NCI-H146 treated with DMSO at 0.1 percent for 48 hours (cell line): ENCODE measurements at regions not wholly inside any gene's neighbourhood (a gene's known extent, or its start where the extent isn't known, plus 50 kb on each side); places are given as distances from the start of the nearest gene placed in this dataset.

Source experiments
- DNase-seq: peaks from one replicate; lab custom pipeline; 2025; ENCODE audit not compliant: unreplicated experiment; lab: John Stamatoyannopoulos, UW

GRCh38 chr6:144574796-144575195 lies 289.7 kb downstream of the UTRN start:
- DNase-seq: no peak

GRCh38 chr6:144575327-144575726 lies 290.2 kb downstream of the UTRN start:
- DNase-seq: no peak

GRCh38 chr6:144576871-144577270 lies 291.7 kb downstream of the UTRN start:
- no peak for DNase-seq

GRCh38 chr6:144578385-144579350 lies 293.5 kb downstream of the UTRN start:
- DNase-seq: no peak

GRCh38 chr6:144580039-144580438 lies 294.9 kb downstream of the UTRN start:
- DNase-seq: no peak

- DNase-seq: no peak
These were observed 295.6 kb downstream of the UTRN start for GRCh38 chr6:144580771-144581170.

- peak; percentile 67 for DNase-seq
These were observed 296.8 kb downstream of the UTRN start for GRCh38 chr6:144581812-144582537.

GRCh38 chr6:144582939-144583613 lies 297.9 kb downstream of the UTRN start:
- DNase-seq: peak; percentile 21

- DNase-seq: no peak
These were observed 298.4 kb downstream of the UTRN start for GRCh38 chr6:144583614-144583954.

DNA sequence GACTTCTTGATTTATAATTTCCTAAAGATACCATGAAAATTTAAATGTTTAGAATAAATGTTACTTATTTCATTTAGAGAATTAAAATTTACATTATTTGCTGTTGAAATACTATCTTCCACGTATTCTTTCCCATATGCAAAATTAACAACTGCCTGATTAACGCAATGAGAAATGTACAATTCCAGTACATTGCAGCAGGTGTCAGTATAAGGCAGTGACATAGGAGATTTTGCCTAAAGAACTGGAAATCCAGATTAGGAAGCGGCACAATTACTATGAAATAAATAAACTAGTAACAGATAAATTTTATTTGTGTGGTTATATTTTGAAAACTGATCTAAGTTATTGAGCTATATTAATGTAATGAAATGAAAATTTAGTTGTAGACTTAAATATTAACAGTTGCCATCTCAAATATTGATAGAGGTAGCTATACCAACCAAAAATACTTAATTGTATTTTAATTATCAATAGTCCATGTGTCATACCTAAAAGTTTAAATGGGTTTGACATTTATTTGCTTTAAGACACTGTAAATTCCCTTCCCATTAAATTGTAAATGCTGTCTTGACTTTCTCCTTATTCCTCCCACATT lies 300.2 kb downstream of the UTRN start:
- DNase-seq: peak; percentile 80

DNA sequence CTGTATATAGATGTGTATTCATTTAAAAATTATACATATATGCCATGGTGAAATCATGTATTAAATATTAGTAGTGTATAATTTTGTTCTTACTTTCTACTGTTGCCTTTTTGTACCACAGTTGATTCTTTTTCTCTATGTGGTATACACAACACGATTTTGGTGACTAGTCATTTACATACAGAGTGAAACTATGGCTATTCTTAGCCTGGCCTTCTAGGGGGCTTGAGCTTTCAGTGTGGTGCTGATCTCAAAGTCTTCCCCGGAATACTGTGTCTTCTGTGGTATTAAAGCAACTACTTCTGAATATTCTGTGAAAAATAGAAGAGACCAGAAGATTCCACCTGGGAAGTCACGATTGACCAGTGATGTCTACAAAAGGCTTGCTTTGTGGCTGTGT lies 301.9 kb downstream of the UTRN start:
- DNase-seq: no peak

DNA sequence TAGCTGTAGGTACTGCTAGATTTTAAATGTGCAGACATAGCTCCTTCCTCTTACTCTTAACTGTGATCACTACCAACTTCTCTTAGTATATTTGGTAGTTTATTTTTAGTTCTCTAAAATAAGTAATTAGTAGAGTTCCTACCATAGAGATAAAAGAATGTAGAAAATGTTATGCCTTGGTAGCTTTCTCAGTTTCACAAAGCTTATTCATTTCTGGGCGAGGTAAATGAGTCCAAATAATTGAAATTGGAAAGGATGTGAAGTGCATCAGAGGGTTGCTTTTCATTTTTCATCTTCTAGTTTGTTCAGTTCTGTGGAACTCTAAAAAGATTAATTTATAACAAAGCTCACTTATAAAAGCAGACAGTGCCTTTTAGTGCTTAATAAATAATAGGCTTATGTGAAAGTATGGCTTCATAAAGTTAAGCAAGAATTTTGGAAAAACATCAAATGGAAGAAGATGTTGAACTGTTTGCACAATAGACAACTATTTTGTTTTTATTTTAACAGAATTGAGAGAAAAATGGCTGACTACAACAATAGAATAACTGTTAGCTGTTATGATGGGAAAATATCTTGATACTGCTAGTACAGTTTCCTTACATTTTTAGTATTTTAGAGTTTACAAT lies 303.7 kb downstream of the UTRN start:
- no peak for DNase-seq

- no peak for DNase-seq
These were observed 305.4 kb downstream of the UTRN start for GRCh38 chr6:144590532-144590931.

- no peak for DNase-seq
These were observed 308.3 kb downstream of the UTRN start for GRCh38 chr6:144593392-144593791.

- no peak for DNase-seq
These were observed 309.4 kb downstream of the UTRN start for GRCh38 chr6:144594585-144594984.

DNA sequence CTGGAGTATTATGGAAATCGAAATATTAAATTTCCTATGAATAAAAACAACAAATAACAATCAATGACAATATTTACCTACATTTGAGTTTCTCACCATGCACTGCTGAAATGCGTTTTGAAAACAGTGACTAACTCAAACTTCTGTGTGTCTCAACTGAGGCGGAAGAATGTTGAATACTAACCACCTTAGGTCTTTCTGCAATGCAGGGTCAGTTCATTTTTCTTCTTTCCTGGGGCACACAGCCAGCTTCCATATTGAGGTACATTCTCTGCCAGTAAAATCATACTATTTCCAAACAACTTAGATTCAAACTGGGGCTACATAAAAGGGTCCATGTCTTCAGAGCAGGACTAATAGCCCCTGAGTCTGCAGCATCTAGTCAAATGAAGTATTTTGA lies 310.1 kb downstream of the UTRN start:
- no peak for DNase-seq

DNA sequence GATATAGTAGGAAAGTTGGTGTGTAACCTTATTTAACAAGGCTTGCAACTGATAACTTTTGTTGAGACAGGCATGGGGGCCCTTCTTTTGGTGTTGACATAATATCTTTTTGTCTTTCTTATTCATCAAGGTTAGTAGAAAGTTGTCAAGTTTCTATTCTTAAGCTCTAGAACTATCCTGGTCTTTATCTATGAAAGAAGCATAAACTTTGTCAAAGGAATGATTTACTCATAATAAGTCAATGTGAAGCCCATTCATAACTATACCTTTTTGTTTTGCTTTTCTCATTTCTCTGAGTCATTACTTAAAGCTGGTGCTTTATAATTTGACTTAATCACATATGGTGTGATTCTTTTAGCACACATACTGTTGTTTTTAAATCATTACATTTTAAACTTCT lies 312.4 kb downstream of the UTRN start:
- no peak for DNase-seq

- no peak for DNase-seq
These were observed 314.5 kb downstream of the UTRN start for GRCh38 chr6:144599615-144600014.

DNA sequence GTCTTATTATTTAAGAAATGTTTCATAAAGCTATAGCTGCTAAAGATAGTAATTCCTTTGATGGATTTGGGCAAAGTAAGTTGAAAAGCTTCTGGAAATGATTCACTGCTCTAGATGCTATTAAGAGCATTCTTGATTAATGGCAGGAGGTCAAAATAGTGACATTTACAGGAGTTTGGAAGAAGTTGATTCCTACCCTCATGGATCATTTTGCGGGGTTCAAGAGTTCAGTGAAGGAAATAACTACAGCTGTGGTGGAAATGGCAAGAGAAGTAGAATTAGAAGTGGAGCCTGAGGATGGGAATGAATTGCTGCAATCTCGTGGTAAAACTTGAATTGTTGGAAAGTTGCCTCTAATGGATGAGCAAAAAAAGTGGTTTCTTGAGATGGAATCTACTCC lies 316.1 kb downstream of the UTRN start:
- DNase-seq: no peak

- no peak for DNase-seq
These were observed 317.5 kb downstream of the UTRN start for GRCh38 chr6:144602523-144603180.
